Cardiac muscle cell (in vitro differentiated cells and primary cell): ENCODE measurements at regions not wholly inside any gene's neighbourhood (a gene's known extent, or its start where the extent isn't known, plus 50 kb on each side); places are given as distances from the start of the nearest gene placed in this dataset.

Experiments
- DNase-seq, 2 donors: peaks; one replicate each; pipeline versions ENCODE4 v3.0.0 to v3.0.0-alpha.2; 2010 to 2017; ENCODE audit warnings: low read depth in 1 of 2, low spot score in 1 of 2
- H3K27ac ChIP-seq: fragments of 200-600 bp; sonication (generic); 2 replicates; pipeline ENCODE4 v1.5.1; 2016
- H3K27me3 ChIP-seq: fragments of 200-600 bp; sonication (generic); 2 replicates; pipeline ENCODE4 v1.6.0; 2016; ENCODE audit warnings: control low read depth
- H3K36me3 ChIP-seq: fragments of 200-600 bp; sonication (generic); 2 replicates; pipeline ENCODE4 v1.5.1; 2016; ENCODE audit warnings: control low read depth
- H3K4me1 ChIP-seq: fragments of 200-600 bp; sonication (generic); 2 replicates; pipeline ENCODE4 v1.8.1; 2017; ENCODE audit warnings: low read depth, mild to moderate bottlenecking, mixed run types
- H3K4me3 ChIP-seq: fragments of 200-600 bp; sonication (generic); 2 replicates; pipeline ENCODE4 v1.5.1; 2016; ENCODE audit warnings: mild to moderate bottlenecking
- H3K9me3 ChIP-seq: fragments of 200-600 bp; sonication (generic); 2 replicates; pipeline ENCODE4 v1.5.1; 2017; ENCODE audit warnings: low read depth, mild to moderate bottlenecking, control low read depth
- CTCF ChIP-seq: IDR thresholded peaks from 2 replicates; pipeline ENCODE4 v1.5.1; 2012; ENCODE audit warnings: low read depth, mild to moderate bottlenecking, low read length

GRCh38 chr21:19993268-19993667, 1004.9 kb upstream of the NCAM2 start:
- TF ChIP-seq CTCF = no peak
- H3K4me3 ChIP-seq = no peak overlapping the region
- no peaks in the 10 kb centered on the region for H3K36me3 ChIP-seq
- no peaks in the 10 kb centered on the region for H3K27me3 ChIP-seq
- no peaks in the 10 kb centered on the region for H3K4me1 ChIP-seq
- H3K27ac ChIP-seq = no peak overlapping the region
- DNase-seq = no peak
- no peaks in the 10 kb centered on the region for H3K9me3 ChIP-seq

- Histone ChIP-seq H3K4me1 (no peaks in the 10 kb centered on the region), H3K27ac (no peak overlapping the region), H3K27me3 (no peaks in the 10 kb centered on the region), H3K9me3 (no peaks in the 10 kb centered on the region), H3K36me3 (no peaks in the 10 kb centered on the region), H3K4me3 (no peak overlapping the region)
- no peak for DNase-seq
- TF ChIP-seq CTCF = no peak
These were observed 1003.0 kb upstream of the NCAM2 start for GRCh38 chr21:19995253-19995652.

GRCh38 chr21:19998453-19998852, 999.8 kb upstream of the NCAM2 start:
- H3K9me3 ChIP-seq = no peaks in the 10 kb centered on the region
- no peak overlapping the region for H3K27ac ChIP-seq
- H3K4me3 ChIP-seq = no peak overlapping the region
- no peaks in the 10 kb centered on the region for H3K4me1 ChIP-seq
- H3K36me3 ChIP-seq = no peaks in the 10 kb centered on the region
- no peaks in the 10 kb centered on the region for H3K27me3 ChIP-seq
- DNase-seq = no peak
- no peak for TF ChIP-seq CTCF

- Histone ChIP-seq H3K27ac (no peak overlapping the region), H3K36me3 (no peaks in the 10 kb centered on the region), H3K9me3 (no peaks in the 10 kb centered on the region), H3K27me3 (no peaks in the 10 kb centered on the region), H3K4me1 (no peaks in the 10 kb centered on the region), H3K4me3 (no peak overlapping the region)
- TF ChIP-seq CTCF = no peak
- no peak for DNase-seq
These were observed 998.6 kb upstream of the NCAM2 start for GRCh38 chr21:19999369-20000272.

- H3K4me1 ChIP-seq = no peaks in the 10 kb centered on the region
- H3K36me3 ChIP-seq = no peaks in the 10 kb centered on the region
- no peaks in the 10 kb centered on the region for H3K27me3 ChIP-seq
- TF ChIP-seq CTCF = no peak
- no peaks in the 10 kb centered on the region for H3K9me3 ChIP-seq
- no peak overlapping the region for H3K4me3 ChIP-seq
- no peak for DNase-seq
- H3K27ac ChIP-seq = no peak overlapping the region
These were observed 993.8 kb upstream of the NCAM2 start for GRCh38 chr21:20004367-20004766.
